ENCODE measurements at regions not wholly inside any gene's neighbourhood (a gene's known extent, or its start where the extent isn't known, plus 50 kb on each side); places are given as distances from the start of the nearest gene placed in this dataset.

DNA sequence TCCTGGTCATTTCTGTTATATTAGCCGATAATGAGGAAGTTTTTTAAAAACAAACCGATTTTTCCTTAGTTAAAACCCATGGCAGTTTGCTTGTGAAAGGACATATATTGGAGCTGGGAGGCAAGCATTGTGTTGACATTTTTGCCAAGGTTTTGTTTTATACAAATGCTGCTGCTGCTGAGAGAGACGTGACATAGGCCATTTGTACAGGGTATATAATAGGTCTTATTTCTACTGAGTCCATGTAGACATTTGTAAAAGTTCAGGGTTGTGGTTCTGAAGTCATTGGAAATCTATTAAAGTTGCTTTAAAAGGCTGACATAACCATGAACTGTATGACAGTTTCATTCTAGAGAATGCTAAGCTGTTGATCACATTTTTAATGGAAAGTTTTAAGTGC, 424.0 kb upstream of the FANCL start:
- no peak for DNase-seq

DNA sequence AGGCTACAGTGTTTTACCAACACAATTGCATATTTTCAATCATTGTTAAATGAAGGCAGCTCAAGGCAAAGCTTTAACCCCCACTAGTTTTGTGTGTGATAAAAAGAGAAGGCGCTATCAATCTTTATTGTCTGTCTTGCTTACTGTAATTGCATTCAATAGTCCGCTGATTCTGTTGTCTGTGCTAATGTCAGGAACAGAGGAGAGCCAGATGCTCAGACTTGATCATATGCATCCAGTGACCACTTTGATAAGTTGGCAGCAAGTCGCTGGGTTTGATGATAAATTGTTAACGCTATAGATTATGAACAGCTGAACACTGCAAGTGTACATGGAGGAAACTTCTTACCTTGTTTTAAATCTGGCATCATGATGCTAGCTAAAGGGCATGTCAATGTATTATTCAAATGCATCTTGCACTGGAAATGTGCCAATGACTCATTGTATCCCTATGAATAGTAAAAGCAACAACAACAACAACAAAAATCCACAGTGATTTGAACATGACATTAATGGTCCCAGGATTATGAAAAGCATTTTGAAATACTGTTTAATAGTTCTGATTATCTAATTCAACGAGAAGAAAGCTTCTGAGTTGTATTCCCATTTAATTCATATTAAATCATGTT, 423.5 kb upstream of the FANCL start:
- no peak for DNase-seq

DNA sequence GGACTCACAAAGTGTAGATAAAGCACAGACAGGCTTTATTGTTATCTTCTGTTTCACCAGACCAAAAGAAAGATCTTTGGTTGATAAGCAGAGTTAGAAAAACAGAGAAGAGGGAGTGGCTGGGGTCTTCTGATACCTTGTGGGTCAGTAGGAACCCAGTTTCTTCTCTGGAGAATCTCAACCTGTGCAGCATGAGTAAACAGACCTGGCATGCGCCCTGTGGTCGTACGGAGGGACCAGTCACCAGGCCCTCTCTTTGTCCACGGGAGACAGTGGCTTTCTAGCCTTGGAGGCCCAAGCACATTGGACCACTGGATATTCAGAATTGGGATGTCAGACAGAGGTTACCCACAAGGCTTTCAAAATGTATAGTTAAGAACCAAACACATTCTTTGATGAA, 418.9 kb upstream of the FANCL start:
- no peak for DNase-seq

DNA sequence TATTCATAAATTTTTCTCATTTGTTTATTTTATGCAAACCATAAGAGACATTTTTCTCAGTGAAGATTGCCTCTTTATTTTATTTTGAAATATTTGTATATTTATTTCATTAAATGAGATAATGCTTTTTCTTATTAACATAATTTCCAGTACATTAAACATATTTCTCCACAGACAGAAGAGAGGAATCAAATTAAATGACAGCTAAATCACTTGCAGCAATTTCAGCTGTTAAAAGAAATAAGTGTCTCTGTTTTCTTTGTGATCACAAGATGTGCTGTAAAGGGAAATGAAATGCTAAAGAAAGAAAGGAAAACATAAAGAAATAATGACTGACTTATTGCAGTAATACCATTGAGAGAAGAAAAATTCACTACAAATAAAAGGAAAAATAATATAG, 414.0 kb upstream of the FANCL start:
- no peak for DNase-seq

DNA sequence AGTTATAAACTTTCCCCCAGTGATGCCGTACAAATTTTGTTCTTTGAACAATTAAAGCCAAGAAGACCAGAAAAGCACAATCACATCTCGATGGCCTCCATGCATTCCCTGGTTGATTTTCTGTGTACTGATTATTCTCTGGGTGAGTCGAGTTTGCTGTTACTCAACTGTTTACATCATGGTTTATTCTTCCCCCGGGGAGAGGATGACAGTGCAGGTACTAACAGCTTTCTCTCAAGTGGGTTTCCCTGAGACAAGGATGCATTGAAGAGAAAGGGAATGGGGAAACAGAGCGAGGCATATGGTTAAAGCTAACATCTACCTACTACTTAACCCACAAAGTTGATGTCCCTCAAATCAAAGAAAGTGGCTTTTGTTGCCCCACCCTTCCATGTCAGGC, 410.8 kb upstream of the FANCL start:
- no peak for DNase-seq

DNA sequence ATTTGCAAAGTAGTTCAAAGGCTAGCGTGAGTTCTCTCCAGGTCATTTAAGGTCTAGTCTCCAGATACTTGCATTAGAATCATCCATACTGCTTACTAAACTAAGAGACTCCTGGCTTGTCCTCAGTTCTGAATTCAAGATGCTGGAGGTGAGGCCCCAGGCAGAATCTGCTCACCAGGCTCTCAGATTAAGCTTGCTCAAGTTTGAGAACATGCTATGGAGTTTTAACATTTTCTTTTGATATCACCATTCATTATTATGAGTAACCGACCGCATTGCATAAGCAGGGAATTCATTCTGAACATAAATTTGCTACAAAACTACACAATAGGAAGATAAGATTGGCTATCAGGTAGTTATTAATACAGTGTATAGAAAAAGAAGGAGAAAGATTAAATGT, 409.7 kb upstream of the FANCL start:
- DNase-seq: no peak

DNA sequence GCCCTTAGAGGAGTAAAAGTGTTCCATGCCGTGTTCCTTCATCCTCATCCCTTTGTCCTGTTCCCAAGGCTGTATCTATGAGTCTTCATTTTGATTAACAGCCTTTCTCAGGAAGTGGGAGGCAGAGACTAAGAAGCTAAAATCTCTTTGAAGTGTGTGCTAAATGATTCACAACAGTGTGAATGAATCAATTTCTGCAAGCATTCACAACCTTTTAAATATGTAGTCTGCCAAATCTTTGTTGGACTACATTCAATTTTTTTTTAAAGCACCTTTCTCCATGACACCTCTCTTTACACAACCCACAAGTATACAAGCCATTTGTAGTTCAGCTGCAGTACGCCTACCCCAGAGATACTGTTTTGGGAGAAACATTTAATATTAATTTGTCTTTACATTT, 408.6 kb upstream of the FANCL start:
- DNase-seq: no peak

DNA sequence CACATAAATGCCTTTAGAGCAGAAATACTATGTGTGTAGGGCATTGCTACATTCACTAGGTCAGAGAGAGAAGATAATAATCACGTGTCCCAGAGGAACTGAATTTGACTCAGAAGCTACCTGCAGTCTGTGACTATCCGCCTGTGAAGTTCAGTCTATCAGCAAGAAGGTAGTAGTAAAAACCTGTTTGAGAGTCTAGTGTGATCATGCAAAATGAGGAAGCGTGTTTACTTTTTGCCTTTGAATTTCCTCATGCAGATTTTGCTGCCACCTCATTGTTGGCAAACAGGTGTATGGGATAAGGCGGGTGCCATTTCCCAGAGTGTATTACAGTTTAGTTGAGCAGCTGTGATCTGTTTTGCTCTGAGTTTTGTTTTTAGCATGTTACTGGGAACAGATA, 403.9 kb upstream of the FANCL start:
- no peak for DNase-seq

DNA sequence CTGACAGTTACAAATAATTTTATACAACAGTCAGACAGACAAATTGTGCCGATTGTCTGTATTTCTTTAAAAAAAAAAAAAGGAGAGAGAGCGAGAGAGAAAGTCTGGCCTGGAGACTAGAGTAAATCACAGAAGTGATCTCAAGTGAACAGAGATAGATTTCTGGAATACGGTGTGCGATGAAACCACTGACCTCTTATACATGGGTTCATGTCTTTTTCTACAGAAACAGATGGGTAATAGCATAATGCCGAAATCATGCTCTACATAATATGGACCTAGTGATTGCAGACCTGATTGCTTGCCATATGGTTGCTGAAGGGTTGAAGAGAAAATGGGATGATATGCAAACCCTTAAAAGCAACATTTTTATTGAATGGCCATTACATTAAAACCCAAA, 403.3 kb upstream of the FANCL start:
- no peak for DNase-seq

DNA sequence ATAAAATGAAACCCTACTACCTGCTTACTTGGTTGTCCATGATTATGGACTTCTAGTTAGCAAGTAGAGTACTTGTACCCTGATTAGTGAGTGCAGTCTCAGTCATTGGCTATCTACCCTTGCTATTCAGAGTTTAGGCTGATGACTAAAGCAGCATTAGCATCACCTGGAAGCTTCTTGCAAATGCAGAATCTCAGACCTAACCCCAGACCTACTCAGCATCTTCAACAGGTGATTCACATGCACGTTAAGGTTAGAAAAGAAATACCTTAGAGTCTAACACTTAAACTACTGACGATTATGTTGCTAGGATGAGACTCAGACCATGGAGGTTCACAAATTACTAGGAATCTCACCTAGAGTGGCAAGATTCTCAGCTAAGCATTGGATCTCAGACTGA, 399.9 kb upstream of the FANCL start:
- DNase-seq: no peak

DNA sequence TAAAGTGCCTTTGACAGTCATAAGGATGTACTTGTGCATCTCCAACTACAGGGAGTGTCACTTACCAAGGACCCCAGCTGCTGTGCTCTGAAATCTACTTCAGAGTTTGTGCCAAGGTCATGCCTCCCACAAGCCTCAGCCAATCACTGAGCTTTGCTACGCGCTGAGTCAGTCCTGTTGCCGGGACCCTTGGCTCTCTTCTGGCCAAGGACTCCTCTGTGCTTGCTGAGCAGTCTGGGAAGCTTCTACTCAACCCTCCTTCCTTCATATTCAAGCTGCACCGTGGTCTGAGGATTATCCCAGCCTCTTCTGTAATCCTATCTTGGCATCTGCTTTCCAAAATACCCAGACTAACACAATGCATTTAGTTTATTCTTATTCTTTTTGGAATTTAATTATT, 398.9 kb upstream of the FANCL start:
- no peak for DNase-seq

DNA sequence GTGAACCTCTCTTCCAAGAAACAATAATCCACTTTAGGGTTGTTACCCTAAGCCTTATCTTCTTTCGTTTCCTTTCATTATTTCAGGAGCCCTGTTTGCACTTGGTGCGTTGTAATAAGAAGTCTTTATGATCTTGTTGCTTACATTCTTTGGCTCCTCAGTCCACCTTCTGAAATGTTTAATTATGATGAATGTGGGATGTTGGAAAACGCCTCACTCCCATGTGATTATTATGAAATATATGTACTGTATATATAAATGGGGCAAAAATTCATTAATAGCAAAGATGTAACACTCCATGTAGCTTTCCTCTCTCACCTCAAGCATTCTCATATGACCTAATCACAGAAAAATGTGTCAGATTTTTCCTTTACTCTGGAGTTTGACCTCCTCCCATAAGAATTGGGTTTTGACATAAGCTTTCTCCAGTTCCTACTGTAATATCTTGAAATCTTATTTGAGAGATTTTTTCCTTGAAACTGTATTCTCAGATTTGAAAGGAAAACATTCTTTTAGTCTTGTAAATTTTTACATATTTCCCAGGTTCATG, 397.2 kb upstream of the FANCL start:
- DNase-seq: no peak

DNA sequence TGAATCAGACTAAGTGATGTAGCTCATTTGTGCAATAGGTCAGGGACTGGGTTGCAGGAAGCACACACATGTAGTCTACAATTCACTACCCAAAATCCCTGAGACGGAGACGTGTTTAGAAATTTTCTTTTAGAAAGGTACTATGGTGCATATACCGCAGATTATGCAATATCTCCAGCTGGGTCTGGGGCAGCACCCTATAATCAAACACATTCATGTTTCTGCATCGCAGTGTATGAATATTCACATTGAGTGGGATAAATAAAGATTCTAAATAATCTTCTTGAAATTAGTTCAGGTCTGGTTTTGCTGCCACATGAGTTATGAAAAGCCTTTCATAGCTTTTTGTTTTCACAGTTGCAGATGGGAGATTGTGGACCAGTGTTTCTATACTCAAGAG, 395.7 kb upstream of the FANCL start:
- no peak for DNase-seq

DNA sequence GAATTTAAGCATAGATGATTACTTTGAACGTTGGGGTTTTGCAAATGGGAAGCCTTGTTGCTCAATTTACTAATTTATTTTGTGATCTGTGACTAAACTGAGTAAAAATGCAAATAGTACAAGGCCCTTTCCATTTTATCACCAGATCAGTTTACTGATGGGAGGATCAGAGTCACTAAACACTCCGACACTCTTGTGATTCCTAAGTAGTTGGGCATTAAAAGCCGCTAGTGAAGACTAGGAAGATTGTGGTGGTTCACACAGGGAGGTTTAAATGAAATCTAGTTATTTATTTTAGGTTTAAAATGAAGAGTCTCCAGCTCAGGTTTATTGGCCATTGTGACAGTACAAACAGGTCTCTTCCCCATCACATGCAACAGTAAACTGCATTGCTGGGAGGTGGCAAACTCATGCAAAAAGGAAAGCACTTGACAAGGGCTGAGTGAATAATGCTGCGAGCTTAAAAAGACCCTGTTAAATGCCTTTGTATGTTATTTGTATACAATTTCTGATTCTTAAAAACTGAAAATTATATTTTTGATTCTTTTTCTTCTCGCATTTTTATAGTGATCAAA, 394.8 kb upstream of the FANCL start:
- DNase-seq: no peak

DNA sequence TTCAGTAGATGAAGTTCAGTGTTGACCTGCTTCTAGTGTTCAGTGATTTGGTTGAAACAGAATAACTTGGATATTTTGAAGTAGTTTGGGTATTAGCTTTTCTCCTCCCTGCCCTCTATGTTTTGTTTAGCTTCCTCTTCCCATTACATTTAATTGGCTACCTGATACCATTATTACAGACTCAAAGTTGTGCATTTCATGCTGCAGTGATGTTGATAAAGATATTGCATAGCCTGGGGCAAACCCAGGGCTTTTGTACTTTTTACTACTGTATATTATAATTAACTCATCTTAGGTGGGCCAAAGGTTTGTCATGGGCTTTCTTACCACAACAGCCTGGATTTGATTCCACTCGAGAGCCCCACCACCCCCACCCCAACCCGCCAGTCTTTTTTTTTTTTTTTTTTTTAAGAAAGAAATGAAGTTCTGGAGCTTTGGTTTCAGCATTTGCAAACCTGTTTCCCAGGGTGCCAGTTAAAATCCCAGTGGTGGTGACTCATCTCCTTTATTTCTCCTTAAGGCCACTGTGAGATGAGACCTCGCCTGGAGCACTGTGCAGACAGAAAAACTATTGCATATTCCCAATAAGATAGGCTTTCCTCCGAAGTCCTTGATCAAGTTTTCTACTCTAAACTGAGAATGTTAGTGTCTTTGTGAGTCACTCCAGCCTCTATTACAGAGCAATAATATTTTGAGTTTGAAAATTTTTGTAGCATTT, 393.7 kb upstream of the FANCL start:
- no peak for DNase-seq

DNA sequence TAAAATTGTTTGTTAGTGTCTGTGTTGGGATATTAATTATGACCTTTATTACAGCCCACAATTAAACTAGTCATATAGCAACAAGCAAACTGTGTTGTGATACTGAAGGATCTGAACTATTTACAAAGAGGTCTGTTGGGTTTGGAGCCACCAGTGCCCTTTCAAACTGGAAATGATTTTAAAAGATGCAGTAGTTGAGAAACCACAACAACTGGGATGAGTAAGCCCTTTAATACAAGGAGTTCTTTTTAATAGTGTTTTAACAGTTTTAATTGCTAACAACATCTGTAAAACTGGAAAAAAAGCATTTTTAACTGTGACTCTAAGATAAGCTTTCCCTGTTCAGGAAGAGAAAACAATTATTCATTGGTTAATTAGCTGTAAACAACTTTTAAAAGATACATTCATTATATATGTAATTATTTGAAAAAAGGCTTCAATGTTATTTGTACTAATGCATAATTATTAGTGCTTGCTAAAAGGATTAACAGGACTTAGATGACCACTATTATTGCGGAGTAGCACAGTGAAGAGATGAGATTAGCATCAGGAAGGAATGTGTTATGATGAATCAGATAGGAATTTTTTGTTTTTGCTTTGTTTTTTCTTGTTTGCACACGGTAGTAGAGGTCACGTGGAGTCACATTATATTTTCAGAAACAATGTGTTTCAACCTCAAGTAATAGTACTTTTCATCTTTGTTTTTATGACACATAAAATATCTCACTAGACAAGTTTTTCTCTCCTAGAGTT, 392.7 kb upstream of the FANCL start:
- DNase-seq: no peak

DNA sequence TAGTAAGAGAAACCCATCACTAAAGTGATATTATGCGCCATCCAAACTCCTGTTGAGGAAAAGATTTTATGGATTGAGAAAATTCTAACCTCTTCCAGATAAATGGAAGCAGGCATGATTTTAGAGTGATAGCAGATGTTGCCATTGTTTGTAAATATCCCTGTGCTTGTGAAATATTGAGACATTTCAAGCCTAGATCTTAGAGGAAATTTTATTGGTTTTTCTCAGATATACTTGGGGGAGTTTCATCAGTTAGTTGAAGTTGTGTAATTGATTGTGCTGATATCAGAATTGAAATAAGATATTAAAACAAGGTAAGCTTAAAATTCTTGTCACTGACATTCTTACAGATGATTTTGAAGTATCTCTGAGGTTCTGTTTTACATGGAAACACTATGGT, 390.9 kb upstream of the FANCL start:
- DNase-seq: no peak

DNA sequence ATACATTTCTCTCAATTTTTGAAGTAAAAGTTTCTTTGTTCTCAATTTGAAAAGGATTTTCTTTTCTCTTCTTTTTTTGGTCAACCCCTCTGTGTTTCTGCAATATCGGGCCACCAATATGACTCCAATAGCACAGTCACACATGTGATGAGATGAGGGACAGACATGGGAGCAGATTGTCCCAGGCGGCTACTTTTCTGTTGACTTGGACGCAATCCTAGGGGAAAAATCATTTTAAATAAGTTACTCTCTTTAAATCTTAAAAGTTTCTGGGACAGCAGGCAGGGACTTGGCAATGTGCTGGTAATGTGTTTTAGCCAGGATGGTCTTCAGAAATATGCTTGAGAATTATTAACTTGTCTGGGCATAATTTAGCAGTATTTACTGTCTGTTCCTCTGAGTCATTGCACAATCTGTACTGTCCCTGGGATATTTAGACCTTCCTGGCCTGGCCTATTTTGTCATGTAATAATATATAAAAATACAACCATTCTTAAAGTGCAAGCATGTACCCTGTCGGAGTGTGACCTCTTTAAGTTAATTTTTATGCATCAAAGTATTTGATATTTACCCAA, 388.5 kb upstream of the FANCL start:
- no peak for DNase-seq

DNA sequence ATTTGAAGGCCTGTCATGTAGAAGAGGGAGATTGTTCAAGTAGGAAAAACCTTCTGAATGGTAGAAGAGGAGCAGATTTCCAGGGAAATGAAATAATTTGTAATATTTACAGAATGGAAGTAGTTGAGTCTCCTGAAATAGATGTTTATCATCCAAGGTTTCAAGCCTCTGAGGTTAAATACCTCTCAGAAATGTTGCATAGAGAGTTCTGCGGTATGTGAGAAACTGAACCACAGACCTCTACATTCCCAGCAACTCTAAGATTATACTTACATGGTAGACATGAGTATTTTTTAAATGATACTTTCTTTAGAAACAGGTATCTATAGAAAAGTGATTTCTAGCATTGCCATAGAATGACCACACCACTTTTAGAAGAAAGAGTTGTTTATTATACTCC, 379.8 kb upstream of the FANCL start:
- no peak for DNase-seq

DNA sequence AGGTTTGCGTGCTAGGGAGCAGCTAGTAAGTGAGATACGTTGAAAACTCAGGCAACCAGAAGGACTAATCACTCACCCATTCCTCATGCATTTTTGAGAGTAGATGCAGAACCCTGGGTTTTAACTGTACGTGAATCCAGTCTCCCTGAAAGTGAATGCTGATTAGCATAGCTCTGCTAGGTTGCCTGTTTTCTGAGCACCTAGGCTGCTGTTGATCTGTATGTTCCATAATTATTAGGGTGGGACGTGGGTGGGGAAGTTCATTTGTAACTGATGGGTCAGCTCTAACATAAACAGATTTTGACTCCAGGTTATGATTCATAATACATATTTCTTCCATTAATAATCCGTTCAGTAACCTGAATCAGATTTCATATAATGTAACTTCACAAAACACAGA, 379.0 kb upstream of the FANCL start:
- no peak for DNase-seq

DNA sequence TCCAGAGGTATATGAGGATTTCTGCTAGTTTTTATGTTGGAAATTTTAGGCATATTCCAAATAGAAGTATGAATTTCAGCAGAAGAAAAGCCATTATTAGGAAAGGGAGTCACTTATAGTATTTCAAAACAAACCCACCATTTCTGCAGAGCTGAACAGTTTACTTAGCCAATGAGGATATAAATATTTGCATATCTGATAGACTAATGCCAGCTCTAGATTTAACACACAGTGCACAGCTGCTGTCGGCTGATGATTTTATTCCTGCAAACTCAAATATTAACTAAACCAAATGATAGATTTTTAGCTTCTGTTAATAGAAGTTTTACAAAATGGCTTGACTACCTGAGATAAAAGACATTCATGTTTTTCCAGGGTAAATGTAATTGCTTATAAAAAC, 375.8 kb upstream of the FANCL start:
- no peak for DNase-seq

DNA sequence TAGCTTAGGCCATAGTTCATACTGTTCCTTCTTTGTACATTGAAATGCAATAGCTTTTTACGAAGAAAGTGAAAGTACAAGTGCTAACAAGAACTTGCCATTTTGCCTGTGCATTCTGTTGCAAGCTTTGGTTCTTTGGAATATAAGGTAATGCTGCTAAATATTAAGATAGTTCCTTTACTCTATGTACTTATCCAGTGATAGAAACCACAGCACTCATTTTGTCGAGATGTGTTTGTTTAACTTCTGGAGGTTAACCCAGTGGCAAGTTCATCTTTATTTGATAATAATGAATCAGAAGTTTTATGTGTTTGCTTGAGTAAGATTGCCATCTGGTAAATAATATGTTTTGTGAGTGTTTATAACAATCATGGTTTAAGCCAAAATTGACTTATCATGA, 373.1 kb upstream of the FANCL start:
- no peak for DNase-seq

DNA sequence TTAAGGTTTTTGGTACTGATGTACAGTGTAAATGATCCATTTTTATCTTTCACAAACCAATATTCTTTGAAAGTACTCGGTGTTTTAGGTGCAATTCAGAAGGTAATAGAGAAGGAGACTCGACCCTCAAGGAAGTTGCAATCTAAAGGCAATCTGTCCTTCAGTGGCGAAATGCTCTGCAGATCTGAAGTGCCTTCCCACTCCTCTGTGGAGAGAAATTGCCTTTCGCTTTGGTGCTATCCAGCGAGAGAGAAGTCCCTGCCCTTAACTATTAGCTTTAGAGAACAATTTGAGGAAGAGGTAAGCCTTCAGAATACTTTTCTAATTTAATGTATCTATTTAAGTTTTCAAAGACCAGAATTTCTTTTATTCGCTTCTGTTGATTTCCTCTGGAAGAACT, 371.8 kb upstream of the FANCL start:
- no peak for DNase-seq

Data from NCI-H2107 (cell line).